Neural crest cell (in vitro differentiated cells): ENCODE measurements at regions not wholly inside any gene's neighbourhood (a gene's known extent, or its start where the extent isn't known, plus 50 kb on each side); places are given as distances from the start of the nearest gene placed in this dataset.

Experiments used
- DNase-seq: peaks from one replicate; pipeline ENCODE4 v3.0.0; 2021; ENCODE audit warnings: low read depth, mixed read lengths, low spot score
- H3K27ac Mint-ChIP-seq: one replicate; pipeline ENCODE4 v1.8.0; 2021; ENCODE audit warnings: mild to moderate bottlenecking, mixed read lengths; ENCODE audit not compliant: unreplicated experiment
- H3K27me3 Mint-ChIP-seq: 2 replicates; pipeline ENCODE4 v1.8.0; 2021; ENCODE audit warnings: low read depth, mild to moderate bottlenecking, mixed read lengths
- H3K36me3 Mint-ChIP-seq: 2 replicates; pipeline ENCODE4 v1.8.0; 2021; ENCODE audit warnings: low read depth, mild to moderate bottlenecking, mixed read lengths
- H3K4me1 Mint-ChIP-seq: 2 replicates; pipeline ENCODE4 v1.8.0; 2021; ENCODE audit warnings: mixed read lengths
- H3K4me3 Mint-ChIP-seq: one replicate; pipeline ENCODE4 v1.8.0; 2021; ENCODE audit warnings: mild to moderate bottlenecking, mixed read lengths
- H3K9me3 Mint-ChIP-seq: 2 replicates; pipeline ENCODE4 v1.8.0; 2021; ENCODE audit warnings: mixed read lengths
- CTCF ChIP-seq: fragments of 200-600 bp; sonication (generic); conservative IDR thresholded peaks from 2 replicates; pipeline ENCODE4 v1.5.0; 2021; ENCODE audit warnings: antibody characterized with exemption, mild to moderate bottlenecking

GRCh38 chr9:33684831-33685230 is 110.5 kb upstream of the PRSS3 start:
- H3K27ac Mint-ChIP-seq: no peak overlapping the region
- no peaks in the 10 kb centered on the region for H3K4me1 Mint-ChIP-seq
- no peak for DNase-seq
- H3K36me3 Mint-ChIP-seq: peaks cover 9% of the 10 kb centered on the region
- H3K27me3 Mint-ChIP-seq: no peaks in the 10 kb centered on the region
- no peak overlapping the region for H3K4me3 Mint-ChIP-seq
- no peaks in the 10 kb centered on the region for H3K9me3 Mint-ChIP-seq
- TF ChIP-seq CTCF: no peak

- no peak overlapping the region for H3K27ac Mint-ChIP-seq
- DNase-seq: no peak
Measured at GRCh38 chr9:33686942-33687341, 108.4 kb upstream of the PRSS3 start.

GRCh38 chr9:33687779-33688178 is 107.6 kb upstream of the PRSS3 start:
- Mint-ChIP-seq H3K4me1 (no peaks in the 10 kb centered on the region), H3K27ac (no peak overlapping the region), H3K36me3 (peaks cover 4% of the 10 kb centered on the region), H3K27me3 (no peaks in the 10 kb centered on the region), H3K4me3 (no peak overlapping the region), H3K9me3 (no peaks in the 10 kb centered on the region)
- TF ChIP-seq CTCF: no peak
- DNase-seq: no peak

More at GRCh38 chr9:33686942-33687341, 108.4 kb upstream of the PRSS3 start:
- no peak for TF ChIP-seq CTCF
- H3K4me1 Mint-ChIP-seq: no peaks in the 10 kb centered on the region
- H3K9me3 Mint-ChIP-seq: no peaks in the 10 kb centered on the region
- no peak overlapping the region for H3K4me3 Mint-ChIP-seq
- peaks cover 4% of the 10 kb centered on the region for H3K36me3 Mint-ChIP-seq
- no peaks in the 10 kb centered on the region for H3K27me3 Mint-ChIP-seq

- Mint-ChIP-seq H3K36me3 (no peaks in the 10 kb centered on the region), H3K27ac (no peak overlapping the region), H3K27me3 (no peaks in the 10 kb centered on the region), H3K4me1 (no peaks in the 10 kb centered on the region), H3K9me3 (no peaks in the 10 kb centered on the region), H3K4me3 (no peak overlapping the region)
- TF ChIP-seq CTCF: no peak
- no peak for DNase-seq
Measured at GRCh38 chr9:33690143-33690933, 105.0 kb upstream of the PRSS3 start.

GRCh38 chr9:33695299-33695698 is 100.1 kb upstream of the PRSS3 start:
- DNase-seq: no peak
- no peaks in the 10 kb centered on the region for H3K9me3 Mint-ChIP-seq
- H3K4me1 Mint-ChIP-seq: peaks cover 8% of the 10 kb centered on the region
- no peak for TF ChIP-seq CTCF
- H3K36me3 Mint-ChIP-seq: peaks cover 11% of the 10 kb centered on the region
- H3K27ac Mint-ChIP-seq: no peak overlapping the region
- H3K4me3 Mint-ChIP-seq: no peak overlapping the region
- H3K27me3 Mint-ChIP-seq: no peaks in the 10 kb centered on the region
